ENCODE measurements at regions not wholly inside any gene's neighbourhood (a gene's known extent, or its start where the extent isn't known, plus 50 kb on each side); places are given as distances from the start of the nearest gene placed in this dataset.

- DNase-seq (ENCODE audit: low spot score in 2 of 2): no peak
- intact Hi-C loops (cut with DNase I): no loop called here
- TF ChIP-seq, protein P1, sequence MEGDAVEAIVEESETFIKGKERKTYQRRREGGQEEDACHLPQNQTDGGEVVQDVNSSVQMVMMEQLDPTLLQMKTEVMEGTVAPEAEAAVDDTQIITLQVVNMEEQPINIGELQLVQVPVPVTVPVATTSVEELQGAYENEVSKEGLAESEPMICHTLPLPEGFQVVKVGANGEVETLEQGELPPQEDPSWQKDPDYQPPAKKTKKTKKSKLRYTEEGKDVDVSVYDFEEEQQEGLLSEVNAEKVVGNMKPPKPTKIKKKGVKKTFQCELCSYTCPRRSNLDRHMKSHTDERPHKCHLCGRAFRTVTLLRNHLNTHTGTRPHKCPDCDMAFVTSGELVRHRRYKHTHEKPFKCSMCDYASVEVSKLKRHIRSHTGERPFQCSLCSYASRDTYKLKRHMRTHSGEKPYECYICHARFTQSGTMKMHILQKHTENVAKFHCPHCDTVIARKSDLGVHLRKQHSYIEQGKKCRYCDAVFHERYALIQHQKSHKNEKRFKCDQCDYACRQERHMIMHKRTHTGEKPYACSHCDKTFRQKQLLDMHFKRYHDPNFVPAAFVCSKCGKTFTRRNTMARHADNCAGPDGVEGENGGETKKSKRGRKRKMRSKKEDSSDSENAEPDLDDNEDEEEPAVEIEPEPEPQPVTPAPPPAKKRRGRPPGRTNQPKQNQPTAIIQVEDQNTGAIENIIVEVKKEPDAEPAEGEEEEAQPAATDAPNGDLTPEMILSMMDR (IDR thresholded peaks at IDR 0.05): no peak
These were observed 780.9 kb downstream of the TBC1D32 start for GRCh38 chr6:120553353-120553752.

GRCh38 chr6:120545353-120545752 lies 788.9 kb downstream of the TBC1D32 start:
- TF ChIP-seq, protein P1 (IDR thresholded peaks at IDR 0.05): no peak
- intact Hi-C loops (cut with DNase I): no loop called here
- H3K9me3 ChIP-seq: no peaks in the 10 kb centered on the region
- no peaks in the 10 kb centered on the region for H3K4me1 ChIP-seq
- no peak overlapping the region for H3K27ac ChIP-seq
- H3K27me3 ChIP-seq: no peaks in the 10 kb centered on the region
- no peak overlapping the region for H3K4me3 ChIP-seq
- no peak for DNase-seq (ENCODE audit: low spot score in 2 of 2)
- no peaks in the 10 kb centered on the region for H3K36me3 ChIP-seq

More at GRCh38 chr6:120553353-120553752, 780.9 kb downstream of the TBC1D32 start:
- Histone ChIP-seq H3K27me3 (no peaks in the 10 kb centered on the region), H3K36me3 (no peaks in the 10 kb centered on the region), H3K9me3 (no peaks in the 10 kb centered on the region), H3K4me3 (no peak overlapping the region), H3K4me1 (no peaks in the 10 kb centered on the region), H3K27ac (no peak overlapping the region)

- Histone ChIP-seq H3K4me3 (no peak overlapping the region), H3K4me1 (no peaks in the 10 kb centered on the region), H3K27ac (no peak overlapping the region), H3K36me3 (no peaks in the 10 kb centered on the region), H3K27me3 (no peaks in the 10 kb centered on the region), H3K9me3 (no peaks in the 10 kb centered on the region)
- DNase-seq (ENCODE audit: low spot score in 2 of 2): no peak
- TF ChIP-seq, protein P1 (IDR thresholded peaks at IDR 0.05): no peak
- intact Hi-C loops (cut with DNase I): no loop called here
These were observed 799.3 kb downstream of the TBC1D32 start for GRCh38 chr6:120534954-120535353.

- no peaks in the 10 kb centered on the region for H3K27me3 ChIP-seq
- no peaks in the 10 kb centered on the region for H3K9me3 ChIP-seq
- H3K4me3 ChIP-seq: no peak overlapping the region
- TF ChIP-seq, protein P1 (IDR thresholded peaks at IDR 0.05): no peak
- intact Hi-C loops (cut with DNase I): no loop called here
- no peaks in the 10 kb centered on the region for H3K36me3 ChIP-seq
- no peak overlapping the region for H3K27ac ChIP-seq
- no peaks in the 10 kb centered on the region for H3K4me1 ChIP-seq
- DNase-seq (ENCODE audit: low spot score in 2 of 2): no peak
These were observed 807.7 kb downstream of the TBC1D32 start for GRCh38 chr6:120526576-120526975.

GRCh38 chr6:120514544-120514943 lies 819.7 kb downstream of the TBC1D32 start:
- TF ChIP-seq, protein P1 (IDR thresholded peaks at IDR 0.05): no peak
- Histone ChIP-seq H3K27ac (no peak overlapping the region), H3K4me1 (no peaks in the 10 kb centered on the region), H3K9me3 (no peaks in the 10 kb centered on the region), H3K27me3 (no peaks in the 10 kb centered on the region), H3K36me3 (no peaks in the 10 kb centered on the region), H3K4me3 (no peak overlapping the region)
- no peak for DNase-seq (ENCODE audit: low spot score in 2 of 2)
- intact Hi-C loops (cut with DNase I): no loop called here

DNA sequence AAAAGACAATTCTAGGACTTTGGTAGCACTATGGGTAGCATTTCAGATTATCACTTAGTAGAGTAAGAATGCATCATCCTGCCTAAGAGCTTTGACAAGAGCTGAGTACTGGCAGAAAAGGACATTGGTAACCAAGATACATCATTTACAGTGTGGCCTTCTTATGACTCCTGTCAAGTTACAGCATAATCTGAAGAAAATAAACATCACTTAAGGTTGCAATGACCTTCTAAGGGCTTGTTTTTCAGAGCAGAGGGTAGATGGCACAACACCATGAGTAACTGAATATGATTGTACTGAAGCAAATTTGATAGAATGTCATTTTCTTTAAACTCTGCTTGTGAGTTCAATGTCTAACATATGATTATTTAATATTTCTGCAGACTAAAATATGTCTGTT lies 822.6 kb downstream of the TBC1D32 start:
- Histone ChIP-seq H3K27me3 (no peaks in the 10 kb centered on the region), H3K4me1 (no peaks in the 10 kb centered on the region), H3K9me3 (no peaks in the 10 kb centered on the region), H3K4me3 (no peak overlapping the region), H3K36me3 (no peaks in the 10 kb centered on the region), H3K27ac (no peak overlapping the region)
- intact Hi-C loops (cut with DNase I): no loop called here
- TF ChIP-seq, protein P1 (IDR thresholded peaks at IDR 0.05): no peak
- no peak for DNase-seq (ENCODE audit: low spot score in 2 of 2)

Measured in ascending aorta (tissue), 2 donors.